ENCODE measurements at regions not wholly inside any gene's neighbourhood (a gene's known extent, or its start where the extent isn't known, plus 50 kb on each side); places are given as distances from the start of the nearest gene placed in this dataset.

GRCh38 chr6:144853603-144854002 lies 568.5 kb downstream of the UTRN start:
- DNase-seq, result no peak

- DNase-seq, result no peak
Observed at GRCh38 chr6:144854654-144855053, 569.5 kb downstream of the UTRN start.

DNA sequence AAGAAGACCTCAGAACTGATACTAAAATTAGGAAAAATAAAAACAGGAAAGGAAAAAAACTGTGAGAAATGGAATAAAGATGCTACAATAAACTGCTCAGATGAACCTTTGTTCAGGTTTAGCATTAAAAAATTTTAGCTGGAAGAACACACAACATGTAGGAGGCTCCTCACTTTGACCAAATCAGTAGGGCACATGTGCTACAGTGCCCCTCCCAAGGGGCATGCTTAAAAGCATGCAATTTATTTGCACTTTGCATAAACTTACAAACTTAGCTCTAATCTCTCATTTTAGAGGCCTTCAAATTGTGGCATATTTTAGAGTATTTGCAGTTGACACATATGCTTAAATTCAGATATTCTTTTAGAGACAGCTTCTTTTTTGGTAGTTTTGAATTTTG lies 570.2 kb downstream of the UTRN start:
- DNase-seq, result no peak

GRCh38 chr6:144855812-144856531 lies 570.8 kb downstream of the UTRN start:
- DNase-seq, result no peak

DNA sequence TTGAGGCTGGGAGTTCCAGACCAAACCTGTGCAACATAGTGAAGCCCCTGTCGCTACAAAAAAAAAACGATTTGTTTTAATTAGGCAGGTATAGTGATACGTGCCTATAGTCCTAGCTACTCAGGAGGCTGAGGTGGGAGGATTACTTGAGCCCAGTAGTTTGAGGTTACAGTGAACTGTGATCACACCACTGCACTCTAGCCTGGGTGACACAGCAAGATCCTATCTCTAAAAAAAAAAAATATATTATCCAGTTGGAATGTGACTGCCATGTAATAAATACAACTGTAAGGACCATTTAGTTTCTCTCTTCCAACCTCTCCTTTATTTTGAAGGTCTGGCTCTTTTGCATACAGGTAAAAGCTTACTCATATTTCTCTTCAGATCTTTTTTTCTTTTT lies 571.5 kb downstream of the UTRN start:
- no peak for DNase-seq

GRCh38 chr6:144857086-144857485 lies 572.0 kb downstream of the UTRN start:
- DNase-seq, result no peak

- DNase-seq, result no peak
Observed at GRCh38 chr6:144862769-144863168, 577.6 kb downstream of the UTRN start.

DNA sequence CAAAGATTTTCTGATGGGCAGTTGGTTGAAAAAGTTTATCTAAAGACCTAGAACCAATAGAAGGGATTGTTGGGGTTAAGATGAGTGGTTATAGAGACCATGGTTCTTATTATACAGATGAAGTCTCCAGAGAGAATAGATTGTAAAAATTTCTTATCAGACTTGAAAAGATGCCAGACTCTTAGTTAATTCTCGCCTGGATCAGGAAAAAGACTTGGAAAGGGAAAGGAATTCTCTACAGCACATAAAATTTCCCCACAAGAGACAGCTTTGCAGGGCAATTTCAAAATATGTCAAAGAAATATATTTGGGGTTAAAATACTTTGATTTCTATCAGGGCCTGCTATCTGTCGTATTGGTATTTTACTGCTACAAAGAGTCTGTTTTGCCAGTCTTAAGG lies 582.6 kb downstream of the UTRN start:
- no peak for DNase-seq

DNA sequence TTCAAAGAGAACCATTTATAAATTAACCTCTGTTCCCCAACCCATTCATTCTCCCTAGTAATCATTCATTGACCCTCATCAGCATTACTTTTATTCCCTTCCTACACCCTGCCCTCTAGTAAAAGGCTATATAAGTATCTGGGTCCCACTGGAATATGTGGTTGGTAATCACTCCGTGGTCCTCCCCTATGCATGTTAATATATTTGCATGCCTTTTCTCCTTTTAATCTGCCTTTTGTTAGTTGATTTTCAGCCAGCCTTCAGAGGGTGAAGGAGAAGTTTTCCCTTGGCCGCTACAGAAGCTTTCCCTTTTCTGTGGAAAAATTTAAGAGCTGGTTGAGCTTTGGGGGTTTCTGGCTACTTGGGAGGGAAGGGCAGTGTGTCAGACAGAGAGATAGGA lies 585.6 kb downstream of the UTRN start:
- no peak for DNase-seq

GRCh38 chr6:144873623-144874378 lies 588.7 kb downstream of the UTRN start:
- no peak for DNase-seq

- no peak for DNase-seq
Observed at GRCh38 chr6:144876689-144877088, 591.6 kb downstream of the UTRN start.

GRCh38 chr6:144877118-144877517 lies 592.0 kb downstream of the UTRN start:
- no peak for DNase-seq

DNA sequence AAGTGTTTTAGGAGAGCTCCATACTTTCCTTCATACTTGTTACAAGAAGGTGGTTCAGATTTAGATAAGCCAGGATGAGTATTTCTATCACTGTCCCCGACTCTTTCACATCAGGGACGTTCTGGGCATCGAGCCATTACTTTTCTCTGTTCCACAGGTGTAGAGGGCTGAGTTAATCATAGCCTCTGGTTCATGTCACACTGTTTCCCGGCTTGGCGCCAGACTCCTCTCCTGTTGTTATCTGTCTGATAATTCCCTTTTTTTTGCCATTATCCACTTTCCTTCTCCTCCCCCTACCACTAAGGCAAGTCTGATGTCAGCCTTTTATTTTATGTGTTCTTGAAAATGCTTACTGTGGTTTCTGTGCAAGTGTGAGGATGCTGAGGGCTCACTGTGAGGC lies 593.4 kb downstream of the UTRN start:
- no peak for DNase-seq

DNA sequence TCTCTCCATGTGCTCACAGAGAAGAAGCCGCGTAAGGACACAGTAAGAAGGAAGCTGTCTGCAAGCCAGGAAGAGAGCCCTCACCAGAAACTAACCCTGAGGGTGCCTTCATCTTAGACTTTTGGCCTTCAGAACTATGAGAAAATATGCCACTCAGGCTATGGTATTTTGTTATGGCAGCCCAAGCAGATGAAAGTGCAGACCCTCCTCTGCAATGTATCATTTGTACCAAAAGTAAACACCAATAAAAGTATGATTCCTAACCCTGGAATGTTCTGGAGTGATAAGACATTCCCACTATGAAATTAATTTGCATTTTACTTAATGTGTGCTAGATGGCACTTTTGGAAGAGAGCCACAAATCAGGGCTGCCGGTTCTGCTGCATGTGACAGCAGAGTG lies 594.3 kb downstream of the UTRN start:
- no peak for DNase-seq

DNA sequence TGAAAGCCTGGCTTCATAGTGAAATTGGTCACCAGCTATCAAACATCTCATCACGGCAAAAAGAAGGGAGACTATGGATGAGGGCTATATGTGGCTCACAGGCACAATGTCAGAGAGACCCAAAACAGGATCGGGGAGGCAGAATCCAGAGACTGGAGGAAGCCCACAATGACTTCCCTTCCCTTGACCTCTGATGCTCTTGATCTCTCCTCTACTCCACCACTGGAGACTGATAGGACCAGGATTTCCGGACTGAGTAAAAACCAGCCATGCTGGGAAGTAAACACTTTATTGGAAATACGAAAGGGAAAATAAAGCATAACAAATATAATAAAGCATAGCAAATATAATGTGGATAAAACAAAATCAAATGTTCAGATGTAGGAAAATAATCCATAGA lies 597.3 kb downstream of the UTRN start:
- no peak for DNase-seq

GRCh38 chr6:144883915-144884314 lies 598.8 kb downstream of the UTRN start:
- DNase-seq, result no peak

DNA sequence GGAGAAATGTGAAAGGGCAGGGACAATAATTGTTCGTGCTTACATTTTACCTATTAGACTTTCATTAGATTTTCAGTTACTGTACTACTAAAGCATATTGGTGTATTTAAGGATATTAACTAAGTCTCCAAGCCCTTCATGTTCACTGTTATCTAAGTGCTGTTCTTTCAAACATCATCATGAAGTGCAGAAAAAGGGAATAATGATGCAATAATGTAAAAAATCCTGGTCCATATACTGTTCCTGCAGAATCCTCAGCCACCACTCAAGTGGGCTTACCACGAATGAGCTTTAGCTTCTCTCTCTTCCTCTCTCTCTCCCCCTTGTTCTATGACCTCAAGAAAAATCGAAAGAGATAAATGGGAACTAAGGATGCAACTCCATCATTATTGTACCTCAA lies 600.7 kb downstream of the UTRN start:
- no peak for DNase-seq

DNA sequence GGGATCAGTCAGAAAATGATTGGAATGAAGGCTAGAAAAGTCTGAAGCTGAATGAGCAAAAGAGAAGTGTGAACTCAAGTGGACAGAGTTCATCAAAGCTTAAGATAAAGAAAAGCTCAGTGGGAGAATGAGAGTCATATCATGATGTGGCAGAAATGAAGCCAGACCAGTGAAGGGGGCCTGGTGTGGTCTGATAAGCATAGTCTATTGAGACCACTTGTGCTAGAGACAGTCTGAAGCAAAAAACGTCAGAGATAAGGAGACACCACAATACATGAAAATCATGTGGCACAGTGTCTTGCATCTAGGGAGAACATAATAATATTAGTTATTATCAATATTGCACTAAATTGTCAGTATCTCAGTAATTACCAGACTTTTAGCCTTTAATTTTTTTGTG lies 601.5 kb downstream of the UTRN start:
- DNase-seq, result no peak

DNA sequence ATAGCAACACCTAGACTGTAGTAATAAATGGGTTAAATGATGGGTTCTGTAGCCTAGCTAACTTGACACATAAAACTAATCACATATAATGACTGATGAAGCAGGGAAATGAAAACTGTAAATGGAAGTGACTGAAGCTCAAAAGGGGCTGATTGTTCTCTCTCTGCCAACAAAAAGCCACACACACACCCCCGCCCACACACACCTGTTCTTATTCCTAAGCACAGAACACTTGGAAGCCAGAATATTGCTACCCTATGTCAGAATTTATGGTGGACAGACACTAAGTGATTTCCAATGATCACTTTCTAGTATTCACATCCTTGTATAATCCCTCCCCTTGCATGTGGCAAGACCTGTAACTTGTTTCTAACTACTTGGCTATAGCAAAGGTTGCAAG lies 603.5 kb downstream of the UTRN start:
- DNase-seq, result no peak

- no peak for DNase-seq
Observed at GRCh38 chr6:144893680-144894151, 608.6 kb downstream of the UTRN start.

- no peak for DNase-seq
Observed at GRCh38 chr6:144894240-144894639, 609.1 kb downstream of the UTRN start.

DNA sequence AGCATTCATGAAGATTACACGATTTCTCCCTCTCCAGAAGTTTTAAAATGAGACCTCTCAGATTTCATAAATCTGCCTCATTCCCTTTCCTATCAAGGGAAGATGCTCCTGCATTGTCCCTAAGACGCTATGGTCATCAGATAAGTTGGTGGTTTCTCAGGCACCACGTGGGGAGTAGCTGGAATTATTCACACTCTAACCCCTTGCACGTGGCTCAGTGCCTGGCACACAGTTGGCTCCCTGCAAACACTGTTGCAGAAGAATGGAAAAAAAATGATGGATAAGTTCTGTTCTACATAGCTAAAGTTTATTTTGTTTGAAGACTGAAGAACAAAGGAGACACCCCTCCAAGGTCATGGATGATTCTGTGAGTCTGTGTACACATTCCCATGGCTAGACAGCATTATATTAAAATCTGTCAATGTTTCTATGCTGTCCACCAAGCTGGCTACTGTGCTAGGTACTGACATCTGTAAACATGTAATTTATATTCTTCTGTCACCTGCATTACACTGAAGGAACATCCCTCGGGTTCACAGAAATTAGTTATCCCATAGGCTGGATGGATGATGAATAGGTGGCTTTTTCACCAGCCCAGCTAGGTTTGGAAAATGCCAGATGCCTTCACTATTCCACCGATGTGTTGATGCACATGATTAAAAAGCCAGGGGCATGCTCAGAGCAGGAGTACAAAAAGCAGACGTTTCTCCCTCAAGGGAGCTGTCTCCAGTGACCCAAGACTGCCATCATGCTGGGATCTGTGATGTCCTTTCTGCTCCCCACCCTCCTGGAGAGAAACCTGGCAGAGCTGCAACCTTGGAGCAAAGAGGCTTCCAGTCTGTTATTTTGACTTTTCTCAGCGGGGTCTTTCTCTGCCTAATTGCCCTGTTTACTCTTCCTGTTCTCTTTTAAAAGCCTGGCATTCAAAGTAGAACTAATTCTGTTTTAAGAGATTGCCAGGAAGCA lies 610.5 kb downstream of the UTRN start:
- DNase-seq, result peak; percentile 16

DNA sequence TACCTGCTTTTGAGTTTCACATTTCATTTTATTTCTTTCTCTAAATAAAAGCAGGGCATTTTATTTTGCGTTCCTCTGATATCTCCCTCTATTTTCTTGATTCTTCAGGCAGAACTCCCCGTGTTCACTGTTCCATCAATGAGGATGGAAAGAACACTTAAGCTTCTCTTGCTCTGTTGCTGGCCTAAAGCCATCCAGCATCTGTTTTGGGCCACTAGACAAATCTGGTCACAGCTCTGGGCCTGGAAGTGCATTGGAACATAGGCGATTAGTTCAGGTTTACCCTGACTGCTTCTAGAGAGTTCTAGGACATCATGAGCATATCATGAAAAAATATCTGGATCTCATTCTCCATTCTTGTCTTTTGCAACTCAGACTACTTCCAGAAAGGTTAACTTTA lies 611.2 kb downstream of the UTRN start:
- no peak for DNase-seq

Measured in retina (tissue), 1 donor.